ENCODE measurements at regions not wholly inside any gene's neighbourhood (a gene's known extent, or its start where the extent isn't known, plus 50 kb on each side); places are given as distances from the start of the nearest gene placed in this dataset.

DNA sequence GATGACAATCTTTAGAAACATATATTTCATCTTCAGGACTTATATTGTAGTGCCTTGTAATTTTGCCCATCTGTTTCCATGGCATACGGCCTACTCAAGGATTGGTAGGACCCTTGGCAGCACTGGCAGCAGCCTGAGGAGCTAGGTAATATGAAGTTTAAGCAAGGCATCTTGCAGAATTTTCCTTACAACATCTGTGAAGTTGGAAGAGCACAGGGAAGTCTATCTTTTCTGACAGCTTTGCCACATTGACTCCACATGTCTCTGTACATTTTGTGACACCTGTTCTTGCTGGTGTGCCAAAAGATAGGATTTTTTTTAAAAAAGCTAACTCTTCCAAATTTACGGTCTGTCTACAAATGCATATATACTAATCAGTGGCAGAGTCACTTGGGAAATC, 1235.2 kb downstream of the PCDH7 start:
- no peaks in the 10 kb centered on the region for H4K20me1 ChIP-seq (ENCODE audit: control insufficient read depth, extremely low read depth, insufficient read depth, low read length)
- H2AFZ ChIP-seq (ENCODE audit: low read length): no peak overlapping the region
- H3K4me2 ChIP-seq (ENCODE audit: extremely low read depth, insufficient read depth, low read length): no peak overlapping the region
- H3K9ac ChIP-seq (ENCODE audit: insufficient read depth, low read length): no peak overlapping the region
- H3K9me3 ChIP-seq (ENCODE audit: control insufficient read depth, insufficient read depth, low read depth, low read length): no peaks in the 10 kb centered on the region
- no peak overlapping the region for H3K4me3 ChIP-seq (replicated peaks in 1 of 4; ENCODE audit: control extremely low read depth in 1 of 4, insufficient read depth in 1 of 4, low read depth in 3 of 4, low read length in 4 of 4)
- no peaks in the 10 kb centered on the region for H3K4me1 ChIP-seq (ENCODE audit: control insufficient read depth, extremely low read depth, insufficient read depth, low read length)
- no peaks in the 10 kb centered on the region for H3K36me3 ChIP-seq (ENCODE audit: control insufficient read depth, insufficient read depth, low read length)
- no peaks in the 10 kb centered on the region for H3K27me3 ChIP-seq (ENCODE audit: control insufficient read depth, insufficient read depth, low read length)
- no peak overlapping the region for H3K27ac ChIP-seq (ENCODE audit: insufficient read depth, low read length)
- TF ChIP-seq EZH2 (IDR thresholded peaks at IDR 0.05; ENCODE audit: low read length, missing control alignments): no peak
- TF ChIP-seq, protein P1, sequence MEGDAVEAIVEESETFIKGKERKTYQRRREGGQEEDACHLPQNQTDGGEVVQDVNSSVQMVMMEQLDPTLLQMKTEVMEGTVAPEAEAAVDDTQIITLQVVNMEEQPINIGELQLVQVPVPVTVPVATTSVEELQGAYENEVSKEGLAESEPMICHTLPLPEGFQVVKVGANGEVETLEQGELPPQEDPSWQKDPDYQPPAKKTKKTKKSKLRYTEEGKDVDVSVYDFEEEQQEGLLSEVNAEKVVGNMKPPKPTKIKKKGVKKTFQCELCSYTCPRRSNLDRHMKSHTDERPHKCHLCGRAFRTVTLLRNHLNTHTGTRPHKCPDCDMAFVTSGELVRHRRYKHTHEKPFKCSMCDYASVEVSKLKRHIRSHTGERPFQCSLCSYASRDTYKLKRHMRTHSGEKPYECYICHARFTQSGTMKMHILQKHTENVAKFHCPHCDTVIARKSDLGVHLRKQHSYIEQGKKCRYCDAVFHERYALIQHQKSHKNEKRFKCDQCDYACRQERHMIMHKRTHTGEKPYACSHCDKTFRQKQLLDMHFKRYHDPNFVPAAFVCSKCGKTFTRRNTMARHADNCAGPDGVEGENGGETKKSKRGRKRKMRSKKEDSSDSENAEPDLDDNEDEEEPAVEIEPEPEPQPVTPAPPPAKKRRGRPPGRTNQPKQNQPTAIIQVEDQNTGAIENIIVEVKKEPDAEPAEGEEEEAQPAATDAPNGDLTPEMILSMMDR (conservative IDR thresholded peaks at IDR 0.05 in 1 of 2, IDR thresholded peaks at IDR 0.05 in 1 of 2; ENCODE audit: low read depth in 1 of 2, low read length in 2 of 2): no peak
- H3K79me2 ChIP-seq (ENCODE audit: control insufficient read depth, insufficient read depth, low read length): no peaks in the 10 kb centered on the region
- DNase-seq (ENCODE audit: low read depth in 2 of 2): no peak

DNA sequence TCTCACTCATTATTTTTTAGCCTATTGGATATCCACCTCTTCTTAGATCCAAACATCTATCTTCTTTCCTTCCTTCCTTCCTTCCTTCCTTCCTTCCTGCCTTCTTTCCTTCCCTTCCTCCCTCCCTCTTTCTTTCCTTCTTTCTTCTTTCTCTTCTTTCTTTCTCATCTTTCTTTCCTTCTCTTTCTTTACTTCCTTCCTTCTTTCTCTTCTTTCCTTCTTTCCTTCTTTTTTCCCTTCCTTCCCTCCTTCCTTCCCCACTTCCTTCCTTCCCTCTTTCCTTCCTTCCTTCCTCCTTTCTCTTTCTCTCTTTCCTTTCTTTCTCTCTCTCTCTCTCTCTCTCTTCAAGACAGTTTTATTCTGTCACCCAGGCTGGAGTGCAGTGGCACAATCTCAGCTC, 1239.8 kb downstream of the PCDH7 start:
- H4K20me1 ChIP-seq (ENCODE audit: control insufficient read depth, extremely low read depth, insufficient read depth, low read length): no peaks in the 10 kb centered on the region

DNA sequence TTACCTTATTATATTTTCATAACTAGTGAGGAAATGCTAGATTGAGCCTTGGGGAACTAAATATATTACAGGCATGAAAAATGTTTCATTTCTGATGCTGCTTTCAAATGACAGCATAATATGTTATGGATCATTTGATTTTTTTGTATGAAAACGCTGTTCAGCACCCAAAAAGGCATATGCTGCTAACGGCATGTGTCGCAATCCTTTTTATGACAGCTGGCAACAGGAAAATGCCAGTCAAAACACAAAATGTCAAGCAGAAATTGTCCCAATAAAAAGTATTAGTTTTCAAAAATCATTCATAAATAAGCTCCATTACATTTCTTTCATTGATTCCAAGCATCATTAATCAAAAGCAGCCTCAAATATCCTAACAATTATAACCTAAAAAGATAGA, 1244.5 kb downstream of the PCDH7 start:
- H3K27ac ChIP-seq (ENCODE audit: insufficient read depth, low read length): no peak overlapping the region
- H3K9ac ChIP-seq (ENCODE audit: insufficient read depth, low read length): no peak overlapping the region
- H3K27me3 ChIP-seq (ENCODE audit: control insufficient read depth, insufficient read depth, low read length): no peaks in the 10 kb centered on the region
- no peaks in the 10 kb centered on the region for H3K79me2 ChIP-seq (ENCODE audit: control insufficient read depth, insufficient read depth, low read length)
- no peak for TF ChIP-seq EZH2 (IDR thresholded peaks at IDR 0.05; ENCODE audit: low read length, missing control alignments)
- TF ChIP-seq, protein P1 (conservative IDR thresholded peaks at IDR 0.05 in 1 of 2, IDR thresholded peaks at IDR 0.05 in 1 of 2; ENCODE audit: low read depth in 1 of 2, low read length in 2 of 2): no peak
- DNase-seq (ENCODE audit: low read depth in 2 of 2): no peak
- H4K20me1 ChIP-seq (ENCODE audit: control insufficient read depth, extremely low read depth, insufficient read depth, low read length): no peaks in the 10 kb centered on the region
- no peaks in the 10 kb centered on the region for H3K36me3 ChIP-seq (ENCODE audit: control insufficient read depth, insufficient read depth, low read length)
- H3K4me2 ChIP-seq (ENCODE audit: extremely low read depth, insufficient read depth, low read length): no peak overlapping the region
- H2AFZ ChIP-seq (ENCODE audit: low read length): no peak overlapping the region
- no peaks in the 10 kb centered on the region for H3K9me3 ChIP-seq (ENCODE audit: control insufficient read depth, insufficient read depth, low read depth, low read length)
- no peaks in the 10 kb centered on the region for H3K4me1 ChIP-seq (ENCODE audit: control insufficient read depth, extremely low read depth, insufficient read depth, low read length)
- H3K4me3 ChIP-seq (replicated peaks in 1 of 4; ENCODE audit: control extremely low read depth in 1 of 4, insufficient read depth in 1 of 4, low read depth in 3 of 4, low read length in 4 of 4): no peak overlapping the region

More for the DNA sequence above, 1239.8 kb downstream of the PCDH7 start:
- H3K4me1 ChIP-seq (ENCODE audit: control insufficient read depth, extremely low read depth, insufficient read depth, low read length): no peaks in the 10 kb centered on the region
- no peak overlapping the region for H3K27ac ChIP-seq (ENCODE audit: insufficient read depth, low read length)
- H3K4me3 ChIP-seq (replicated peaks in 1 of 4; ENCODE audit: control extremely low read depth in 1 of 4, insufficient read depth in 1 of 4, low read depth in 3 of 4, low read length in 4 of 4): no peak overlapping the region
- no peak overlapping the region for H3K9ac ChIP-seq (ENCODE audit: insufficient read depth, low read length)
- TF ChIP-seq, protein P1 (conservative IDR thresholded peaks at IDR 0.05 in 1 of 2, IDR thresholded peaks at IDR 0.05 in 1 of 2; ENCODE audit: low read depth in 1 of 2, low read length in 2 of 2): no peak
- TF ChIP-seq EZH2 (IDR thresholded peaks at IDR 0.05; ENCODE audit: low read length, missing control alignments): no peak
- H3K4me2 ChIP-seq (ENCODE audit: extremely low read depth, insufficient read depth, low read length): no peak overlapping the region
- no peaks in the 10 kb centered on the region for H3K79me2 ChIP-seq (ENCODE audit: control insufficient read depth, insufficient read depth, low read length)
- H2AFZ ChIP-seq (ENCODE audit: low read length): no peak overlapping the region
- no peaks in the 10 kb centered on the region for H3K36me3 ChIP-seq (ENCODE audit: control insufficient read depth, insufficient read depth, low read length)
- no peak for DNase-seq (ENCODE audit: low read depth in 2 of 2)
- no peaks in the 10 kb centered on the region for H3K9me3 ChIP-seq (ENCODE audit: control insufficient read depth, insufficient read depth, low read depth, low read length)
- no peaks in the 10 kb centered on the region for H3K27me3 ChIP-seq (ENCODE audit: control insufficient read depth, insufficient read depth, low read length)

Measured in fibroblast of lung (primary cell).